Nephron progenitor cell (in vitro differentiated cells): ENCODE measurements at regions not wholly inside any gene's neighbourhood (a gene's known extent, or its start where the extent isn't known, plus 50 kb on each side); places are given as distances from the start of the nearest gene placed in this dataset.
A peak's percentile ranks its signal among the peaks of the same experiment; 100 is the strongest.

Source experiments
- DNase-seq: peaks from one replicate; pipeline ENCODE4 v3.0.0; 2021
- H3K27ac Mint-ChIP-seq: 2 replicates; pipeline ENCODE4 v1.8.0; 2021; ENCODE audit warnings: mild to moderate bottlenecking, moderate library complexity, mixed read lengths
- H3K27me3 Mint-ChIP-seq: 2 replicates; pipeline ENCODE4 v1.8.0; 2021; ENCODE audit warnings: mild to moderate bottlenecking, low read depth, mixed read lengths; ENCODE audit not compliant: poor library complexity
- H3K36me3 Mint-ChIP-seq: 2 replicates; pipeline ENCODE4 v1.8.0; 2021; ENCODE audit warnings: low read depth, mixed read lengths
- H3K4me1 Mint-ChIP-seq: 2 replicates; pipeline ENCODE4 v1.8.0; 2021; ENCODE audit warnings: mixed read lengths
- H3K4me3 Mint-ChIP-seq: 2 replicates; pipeline ENCODE4 v1.8.0; 2021; ENCODE audit warnings: mild to moderate bottlenecking, moderate library complexity, mixed read lengths
- H3K9me3 Mint-ChIP-seq: 2 replicates; pipeline ENCODE4 v1.8.0; 2021; ENCODE audit warnings: mild to moderate bottlenecking, moderate library complexity, mixed read lengths
- TF ChIP-seq, protein P1 (sequence below): fragments of 200-600 bp; sonication (generic); IDR thresholded peaks from 2 replicates; pipeline ENCODE4 v1.5.0; 2021; ENCODE audit warnings: antibody characterized with exemption

DNA sequence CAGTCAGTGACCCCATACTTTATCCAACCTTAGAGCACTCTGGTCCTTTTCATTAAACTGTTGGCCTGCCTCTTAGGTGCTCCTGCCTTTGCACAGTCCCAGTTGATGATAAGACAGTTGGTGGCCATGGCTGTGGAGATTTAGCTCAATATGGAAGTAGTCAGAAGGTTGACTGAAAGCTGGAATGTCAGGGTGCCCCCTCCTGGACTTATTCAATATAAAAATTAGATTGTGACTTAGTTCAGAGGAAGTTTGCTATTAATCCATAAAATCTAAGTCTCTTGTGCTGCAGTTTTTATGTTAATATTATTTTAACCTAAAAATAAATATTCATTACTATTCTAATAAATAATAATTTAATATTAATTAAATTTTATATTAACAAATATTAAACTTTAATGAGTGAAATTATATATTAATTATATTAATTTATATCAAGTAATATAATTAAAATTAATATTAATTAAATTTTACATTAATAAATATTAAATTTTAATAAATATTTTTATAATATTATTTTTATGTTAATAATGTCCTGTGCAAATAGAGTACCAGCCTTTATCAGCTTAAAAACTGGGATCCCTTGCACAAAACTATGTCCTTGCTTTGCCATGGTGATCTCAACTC lies 77.7 kb upstream of the ADAMTSL1 start:
- H3K9me3 Mint-ChIP-seq = no peaks in the 10 kb centered on the region
- no peaks in the 10 kb centered on the region for H3K27me3 Mint-ChIP-seq
- no peak for DNase-seq
- TF ChIP-seq, protein P1, sequence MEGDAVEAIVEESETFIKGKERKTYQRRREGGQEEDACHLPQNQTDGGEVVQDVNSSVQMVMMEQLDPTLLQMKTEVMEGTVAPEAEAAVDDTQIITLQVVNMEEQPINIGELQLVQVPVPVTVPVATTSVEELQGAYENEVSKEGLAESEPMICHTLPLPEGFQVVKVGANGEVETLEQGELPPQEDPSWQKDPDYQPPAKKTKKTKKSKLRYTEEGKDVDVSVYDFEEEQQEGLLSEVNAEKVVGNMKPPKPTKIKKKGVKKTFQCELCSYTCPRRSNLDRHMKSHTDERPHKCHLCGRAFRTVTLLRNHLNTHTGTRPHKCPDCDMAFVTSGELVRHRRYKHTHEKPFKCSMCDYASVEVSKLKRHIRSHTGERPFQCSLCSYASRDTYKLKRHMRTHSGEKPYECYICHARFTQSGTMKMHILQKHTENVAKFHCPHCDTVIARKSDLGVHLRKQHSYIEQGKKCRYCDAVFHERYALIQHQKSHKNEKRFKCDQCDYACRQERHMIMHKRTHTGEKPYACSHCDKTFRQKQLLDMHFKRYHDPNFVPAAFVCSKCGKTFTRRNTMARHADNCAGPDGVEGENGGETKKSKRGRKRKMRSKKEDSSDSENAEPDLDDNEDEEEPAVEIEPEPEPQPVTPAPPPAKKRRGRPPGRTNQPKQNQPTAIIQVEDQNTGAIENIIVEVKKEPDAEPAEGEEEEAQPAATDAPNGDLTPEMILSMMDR = peak; percentile 5
- H3K4me3 Mint-ChIP-seq = no peak overlapping the region
- no peak overlapping the region for H3K27ac Mint-ChIP-seq
- no peaks in the 10 kb centered on the region for H3K4me1 Mint-ChIP-seq
- no peaks in the 10 kb centered on the region for H3K36me3 Mint-ChIP-seq

DNA sequence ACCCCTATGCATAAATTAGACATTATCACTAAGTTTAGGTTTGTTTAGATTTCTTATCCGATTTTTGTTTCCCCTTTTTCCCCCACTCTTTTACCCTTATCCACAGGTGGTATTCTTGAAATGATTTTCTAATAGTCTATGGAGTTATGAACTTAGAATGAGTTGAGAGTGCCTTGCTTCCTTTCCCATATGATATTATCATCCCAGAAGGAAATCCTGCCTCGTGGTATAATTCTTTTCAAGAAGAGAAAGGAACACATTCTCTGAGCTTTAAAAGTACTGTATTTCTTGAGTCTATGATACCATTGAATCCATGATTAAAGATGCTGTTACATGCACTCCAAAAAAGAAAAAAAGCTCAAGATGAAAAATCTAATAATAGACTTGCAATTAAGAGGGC lies 76.9 kb upstream of the ADAMTSL1 start:
- H3K4me1 Mint-ChIP-seq = no peaks in the 10 kb centered on the region
- no peaks in the 10 kb centered on the region for H3K9me3 Mint-ChIP-seq
- no peak overlapping the region for H3K27ac Mint-ChIP-seq
- H3K4me3 Mint-ChIP-seq = no peak overlapping the region
- H3K36me3 Mint-ChIP-seq = no peaks in the 10 kb centered on the region
- TF ChIP-seq, protein P1 = no peak
- no peak for DNase-seq
- H3K27me3 Mint-ChIP-seq = no peaks in the 10 kb centered on the region

DNA sequence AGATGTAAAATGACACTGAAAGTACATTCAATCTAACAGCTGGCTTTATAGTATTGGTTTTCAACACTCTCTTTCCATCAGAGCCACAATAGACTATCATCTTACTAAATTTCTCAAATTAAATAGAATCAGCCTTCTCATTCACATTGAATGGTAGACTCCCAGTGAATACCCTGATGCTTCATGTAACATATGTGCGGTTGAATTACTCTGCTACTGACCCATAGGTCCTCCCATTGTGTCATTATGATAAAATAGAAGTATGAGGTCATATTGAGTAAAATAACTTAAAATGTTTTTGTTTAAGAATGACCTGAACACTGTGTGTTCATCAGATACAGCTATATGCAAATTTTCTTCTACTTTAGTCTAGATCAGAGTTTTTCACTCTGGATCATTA lies 75.9 kb upstream of the ADAMTSL1 start:
- Mint-ChIP-seq H3K4me3 (no peak overlapping the region), H3K27ac (no peak overlapping the region), H3K4me1 (no peaks in the 10 kb centered on the region), H3K9me3 (no peaks in the 10 kb centered on the region), H3K36me3 (no peaks in the 10 kb centered on the region), H3K27me3 (no peaks in the 10 kb centered on the region)
- no peak for DNase-seq
- TF ChIP-seq, protein P1 = no peak

- Mint-ChIP-seq H3K36me3 (no peaks in the 10 kb centered on the region), H3K4me1 (no peaks in the 10 kb centered on the region), H3K27ac (no peak overlapping the region), H3K27me3 (no peaks in the 10 kb centered on the region), H3K9me3 (no peaks in the 10 kb centered on the region), H3K4me3 (no peak overlapping the region)
- DNase-seq = no peak
- TF ChIP-seq, protein P1 = no peak
Measured at GRCh38 chr9:18404434-18405029, 69.4 kb upstream of the ADAMTSL1 start.

- no peak for DNase-seq
- TF ChIP-seq, protein P1 = no peak
- Mint-ChIP-seq H3K36me3 (no peaks in the 10 kb centered on the region), H3K4me3 (no peak overlapping the region), H3K4me1 (no peaks in the 10 kb centered on the region), H3K27ac (no peak overlapping the region), H3K9me3 (no peaks in the 10 kb centered on the region), H3K27me3 (no peaks in the 10 kb centered on the region)
Measured at GRCh38 chr9:18405240-18405639, 68.7 kb upstream of the ADAMTSL1 start.

DNA sequence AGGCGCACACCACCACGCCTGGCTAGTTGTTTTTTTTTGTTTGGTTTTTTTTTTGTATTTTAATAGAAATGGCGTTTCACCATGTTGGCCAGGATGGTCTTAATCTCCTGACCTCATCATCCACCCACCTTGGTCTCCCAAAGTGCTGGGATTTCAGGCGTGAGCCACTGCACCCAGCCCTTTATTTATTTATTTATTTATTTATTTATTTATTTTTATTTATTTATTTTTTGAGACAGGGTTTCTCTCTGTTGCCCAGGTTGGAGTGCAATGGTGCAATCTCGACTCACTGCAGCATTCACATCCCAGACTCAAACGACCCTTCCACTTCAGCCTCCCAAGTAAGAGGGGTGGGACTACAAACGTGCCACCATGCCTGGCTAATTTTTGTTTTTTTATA lies 63.0 kb upstream of the ADAMTSL1 start:
- DNase-seq = no peak
- no peak overlapping the region for H3K27ac Mint-ChIP-seq
- no peaks in the 10 kb centered on the region for H3K27me3 Mint-ChIP-seq
- H3K9me3 Mint-ChIP-seq = peaks cover 10% of the 10 kb centered on the region
- TF ChIP-seq, protein P1 = no peak
- no peaks in the 10 kb centered on the region for H3K36me3 Mint-ChIP-seq
- H3K4me3 Mint-ChIP-seq = no peak overlapping the region
- no peaks in the 10 kb centered on the region for H3K4me1 Mint-ChIP-seq
